Jurkat, Clone E6-1 (cell line): ENCODE measurements at regions not wholly inside any gene's neighbourhood (a gene's known extent, or its start where the extent isn't known, plus 50 kb on each side); places are given as distances from the start of the nearest gene placed in this dataset.

ENCODE experiments used
- DNase-seq: peaks from one replicate; pipeline ENCODE4 v3.0.0-alpha.2; 2011; ENCODE audit warnings: low read depth, low spot score
- H3K4me3 ChIP-seq: 2 replicates; pipeline ENCODE4 v1.5.1; 2011; ENCODE audit warnings: mild to moderate bottlenecking, low read length, control low read depth, moderate library complexity

DNA sequence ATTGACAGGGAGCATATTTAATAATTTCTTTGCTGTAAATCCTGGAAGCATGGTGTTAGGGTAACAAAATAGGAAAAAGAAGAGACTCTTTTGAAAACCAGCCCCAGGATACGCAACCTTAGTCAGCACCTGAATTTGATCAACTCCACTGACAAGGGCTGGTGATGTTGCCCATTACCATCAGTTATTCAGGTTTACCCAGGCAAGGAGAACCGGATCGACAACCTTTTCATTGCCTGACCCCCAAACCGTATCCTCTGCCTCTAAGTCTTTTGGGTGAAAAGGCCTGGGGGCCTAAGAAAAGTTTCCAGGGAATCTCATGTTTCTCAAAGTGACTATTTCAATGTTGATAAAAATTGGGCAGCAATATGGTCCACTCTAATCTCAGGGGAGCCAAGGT lies 313.3 kb downstream of the KBTBD8 start:
- no peak for DNase-seq
- H3K4me3 ChIP-seq, result no peak overlapping the region

DNA sequence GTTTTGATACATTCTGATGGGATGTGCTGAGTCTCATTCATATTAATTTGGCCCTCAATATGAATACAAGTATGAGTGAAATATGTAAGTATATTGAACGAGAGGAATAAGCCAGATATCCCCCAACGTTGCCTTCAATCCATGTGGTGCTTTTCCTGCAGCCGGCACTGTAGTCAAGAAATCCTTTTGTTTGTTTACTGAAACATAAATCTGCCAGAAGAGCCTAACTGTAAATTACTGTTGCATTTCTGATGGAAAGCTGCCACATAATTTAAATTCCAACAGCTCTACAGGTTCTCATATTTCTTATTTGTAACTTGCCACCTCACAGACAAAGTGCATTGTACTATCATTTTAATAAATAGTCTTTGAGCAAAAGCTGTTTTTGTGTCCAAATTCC lies 314.0 kb downstream of the KBTBD8 start:
- H3K4me3 ChIP-seq, result no peak overlapping the region
- no peak for DNase-seq

DNA sequence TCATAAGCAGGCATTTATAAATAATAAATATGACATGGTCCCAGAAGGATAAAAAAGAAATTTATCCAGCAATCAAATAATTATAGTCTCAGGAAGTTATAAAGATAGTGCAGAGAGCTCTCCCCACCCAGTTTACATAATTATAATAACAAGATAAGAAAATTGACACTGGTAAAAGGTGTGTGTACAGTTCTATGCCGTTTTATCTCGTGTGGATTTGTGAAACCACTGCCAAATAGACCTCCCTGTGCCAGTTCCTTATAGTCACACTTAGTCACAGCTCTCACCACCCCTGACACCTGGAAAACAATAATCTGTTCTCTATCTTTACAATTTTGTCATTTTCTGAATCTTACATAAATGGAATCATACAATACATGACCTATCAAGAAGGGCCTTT lies 320.1 kb downstream of the KBTBD8 start:
- DNase-seq, result no peak
- no peak overlapping the region for H3K4me3 ChIP-seq

DNA sequence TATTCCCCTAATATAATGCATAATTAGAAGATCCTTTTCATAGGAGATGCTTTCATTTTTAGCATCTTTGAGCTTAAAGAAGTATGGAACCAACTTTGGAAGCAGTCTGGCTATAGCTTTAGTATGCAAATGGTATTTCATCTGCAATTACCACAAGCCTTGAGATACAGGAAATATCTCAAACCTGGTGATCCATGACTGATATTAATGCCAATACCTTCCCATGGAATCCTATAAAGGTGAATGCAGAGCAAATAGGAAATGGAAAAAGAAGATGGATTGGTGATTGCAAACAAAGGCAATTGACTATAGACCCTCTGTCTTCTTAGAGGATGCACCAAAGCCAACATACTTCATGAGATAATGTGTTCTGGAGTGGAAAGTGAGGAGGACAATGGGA lies 326.4 kb downstream of the KBTBD8 start:
- no peak overlapping the region for H3K4me3 ChIP-seq
- no peak for DNase-seq
